A549 (cell line): ENCODE measurements at regions not wholly inside any gene's neighbourhood (a gene's known extent, or its start where the extent isn't known, plus 50 kb on each side); places are given as distances from the start of the nearest gene placed in this dataset.

Source experiments
- CEBPB ChIP-seq, 2 experiments: fragments of >200 bp in 1 of 2; sonication (Bioruptor Twin) in 1 of 2; formaldehyde crosslinking in 1 of 2; IDR thresholded peaks; 2 replicates each; pipeline ENCODE4 v1.6.1; 2012 to 2016
- CHD4 ChIP-seq: fragments of 200-600 bp; sonication (generic); IDR thresholded peaks from 2 replicates; pipeline ENCODE4 v1.6.1; 2016; ENCODE audit warnings: antibody characterized with exemption, mild to moderate bottlenecking, borderline replicate concordance
- JUN ChIP-seq, 2 experiments: fragments of >200 bp; sonication (Bioruptor Twin); formaldehyde crosslinking; IDR thresholded peaks; 2 replicates in 1 of 2; 3 replicates in 1 of 2; pipeline ENCODE4 v1.6.1; 2016 to 2017
- POLR2A ChIP-seq: IDR thresholded peaks from 2 replicates; pipeline ENCODE4 v1.6.1; 2012; ENCODE audit warnings: mild to moderate bottlenecking, low read length
- RAD21 ChIP-seq, 2 experiments: fragments of >200 bp in 1 of 2; sonication (Bioruptor Twin) in 1 of 2; formaldehyde crosslinking in 1 of 2; IDR thresholded peaks in 1 of 2; conservative IDR thresholded peaks in 1 of 2; 2 replicates in 1 of 2; 3 replicates in 1 of 2; pipeline ENCODE4 v1.6.1; 2012 to 2018; ENCODE audit warnings: inconsistent platforms in 1 of 2
- RCOR1 ChIP-seq: fragments of 150-350 bp; IDR thresholded peaks from 2 replicates; pipeline ENCODE4 v1.6.1; 2014; ENCODE audit warnings: antibody characterized with exemption, low read length, low read depth
- ZNF302 ChIP-seq: fragments of 250-450 bp; sonication (Bioruptor Pico); IDR thresholded peaks from 2 replicates; pipeline ENCODE4 v1.9.0; 2021; ENCODE audit warnings: inconsistent platforms, mild to moderate bottlenecking, moderate library complexity
- TF ChIP-seq, protein P1 (sequence below): fragments of >200 bp; sonication (Bioruptor Twin); formaldehyde crosslinking; IDR thresholded peaks from 3 replicates; pipeline ENCODE4 v1.5.1; 2016

DNA sequence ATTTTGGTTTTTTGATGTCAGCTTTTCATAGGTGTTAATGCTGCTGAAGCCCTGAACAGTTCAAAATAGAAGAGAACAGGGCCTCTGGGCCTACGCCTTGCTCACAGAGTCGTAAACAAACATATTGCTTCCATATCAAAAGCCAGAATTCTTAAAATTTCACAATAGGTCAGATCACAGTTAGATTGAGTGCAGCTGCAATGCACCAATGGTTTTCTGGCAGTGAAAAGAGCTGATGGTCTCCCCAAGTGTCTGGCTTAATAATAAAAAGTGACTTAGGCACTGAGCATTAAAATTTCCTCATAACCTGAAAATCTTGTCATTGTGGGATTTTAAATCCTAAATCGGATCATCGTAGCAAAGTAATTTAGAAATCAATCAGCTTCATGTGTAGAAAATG lies 493.0 kb downstream of the CAAP1 start:
- TF ChIP-seq, protein P1, sequence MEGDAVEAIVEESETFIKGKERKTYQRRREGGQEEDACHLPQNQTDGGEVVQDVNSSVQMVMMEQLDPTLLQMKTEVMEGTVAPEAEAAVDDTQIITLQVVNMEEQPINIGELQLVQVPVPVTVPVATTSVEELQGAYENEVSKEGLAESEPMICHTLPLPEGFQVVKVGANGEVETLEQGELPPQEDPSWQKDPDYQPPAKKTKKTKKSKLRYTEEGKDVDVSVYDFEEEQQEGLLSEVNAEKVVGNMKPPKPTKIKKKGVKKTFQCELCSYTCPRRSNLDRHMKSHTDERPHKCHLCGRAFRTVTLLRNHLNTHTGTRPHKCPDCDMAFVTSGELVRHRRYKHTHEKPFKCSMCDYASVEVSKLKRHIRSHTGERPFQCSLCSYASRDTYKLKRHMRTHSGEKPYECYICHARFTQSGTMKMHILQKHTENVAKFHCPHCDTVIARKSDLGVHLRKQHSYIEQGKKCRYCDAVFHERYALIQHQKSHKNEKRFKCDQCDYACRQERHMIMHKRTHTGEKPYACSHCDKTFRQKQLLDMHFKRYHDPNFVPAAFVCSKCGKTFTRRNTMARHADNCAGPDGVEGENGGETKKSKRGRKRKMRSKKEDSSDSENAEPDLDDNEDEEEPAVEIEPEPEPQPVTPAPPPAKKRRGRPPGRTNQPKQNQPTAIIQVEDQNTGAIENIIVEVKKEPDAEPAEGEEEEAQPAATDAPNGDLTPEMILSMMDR, result no peak
- no peak for TF ChIP-seq POLR2A
- no peak for TF ChIP-seq RAD21 (conservative IDR thresholded peaks at IDR 0.05 in 1 of 2, IDR thresholded peaks at IDR 0.05 in 1 of 2)
- TF ChIP-seq CEBPB (IDR thresholded peaks at IDR 0.05), result no peak
- no peak for TF ChIP-seq ZNF302 (CRISPR knock-in tag)
- TF ChIP-seq JUN (IDR thresholded peaks at IDR 0.05), result no peak
- no peak for TF ChIP-seq CHD4
- TF ChIP-seq RCOR1, result no peak
